ENCODE measurements at regions not wholly inside any gene's neighbourhood (a gene's known extent, or its start where the extent isn't known, plus 50 kb on each side); places are given as distances from the start of the nearest gene placed in this dataset.
A peak's percentile ranks its signal among the peaks of the same experiment; 100 is the strongest.

DNA sequence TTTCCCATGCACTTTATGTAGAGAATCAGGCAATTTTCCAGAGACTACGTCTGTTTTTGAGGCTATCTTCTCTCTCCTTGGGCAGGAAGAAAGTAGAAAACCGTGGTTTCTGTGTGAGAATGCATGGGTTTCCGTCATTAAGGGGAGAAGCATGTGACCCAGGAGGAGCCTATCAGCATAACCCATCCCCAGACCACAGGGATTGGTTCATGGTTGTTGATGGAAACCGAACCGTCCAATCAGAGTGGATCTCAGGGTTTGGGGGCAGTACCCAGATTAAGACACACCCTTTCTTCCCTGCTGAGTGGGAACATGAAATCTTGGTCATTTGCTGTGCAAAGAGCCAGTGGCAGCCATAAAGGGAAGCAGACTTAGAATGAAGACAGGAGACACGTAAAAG, 517.8 kb downstream of the MN1 start:
- no peaks in the 10 kb centered on the region for H3K4me1 ChIP-seq (ENCODE audit: control insufficient read depth, insufficient read depth, low read length)
- no peak overlapping the region for H3K4me3 ChIP-seq (ENCODE audit: low read length)
- peaks cover 42% of the 10 kb centered on the region for H3K27me3 ChIP-seq (ENCODE audit: control insufficient read depth, insufficient read depth, low read length)
- no peak overlapping the region for H3K9ac ChIP-seq (ENCODE audit: low read depth, low read length)
- no peaks in the 10 kb centered on the region for H3K9me3 ChIP-seq (replicated peaks; ENCODE audit: low read length)
- H3K4me2 ChIP-seq (ENCODE audit: low read length) = no peak overlapping the region
- H3K36me3 ChIP-seq (ENCODE audit: insufficient read depth, low read length) = no peaks in the 10 kb centered on the region

DNA sequence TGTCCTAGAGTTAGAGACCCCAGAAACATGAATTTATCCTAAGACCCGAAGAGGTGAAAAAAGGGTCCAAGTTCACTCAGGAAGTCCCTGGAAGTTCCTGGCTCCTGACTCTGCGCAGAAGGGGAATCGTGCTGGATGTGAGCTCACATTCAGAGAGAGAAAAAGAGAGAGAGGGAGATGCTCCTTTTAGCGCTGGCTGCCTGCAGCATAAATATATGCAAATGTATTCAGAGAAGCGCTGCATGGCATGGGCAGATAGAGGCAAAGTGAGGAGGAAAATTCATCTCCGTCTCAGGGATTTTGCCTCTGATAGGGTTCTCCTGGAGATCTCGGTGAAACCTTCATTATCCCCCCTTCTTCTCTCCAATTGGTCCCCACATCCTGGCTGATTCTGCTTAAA, 517.2 kb downstream of the MN1 start:
- Histone ChIP-seq H3K4me1 (ENCODE audit: control insufficient read depth, insufficient read depth, low read length) (no peaks in the 10 kb centered on the region), H3K9ac (ENCODE audit: low read depth, low read length) (no peak overlapping the region), H3K4me3 (ENCODE audit: low read length) (no peak overlapping the region), H3K9me3 (replicated peaks; ENCODE audit: low read length) (no peaks in the 10 kb centered on the region), H3K4me2 (ENCODE audit: low read length) (no peak overlapping the region), H3K27me3 (ENCODE audit: control insufficient read depth, insufficient read depth, low read length) (peaks cover 45% of the 10 kb centered on the region), H3K36me3 (ENCODE audit: insufficient read depth, low read length) (no peaks in the 10 kb centered on the region)

- Histone ChIP-seq H3K36me3 (ENCODE audit: insufficient read depth, low read length) (no peaks in the 10 kb centered on the region), H3K4me2 (ENCODE audit: low read length) (no peak overlapping the region), H3K4me1 (ENCODE audit: control insufficient read depth, insufficient read depth, low read length) (no peaks in the 10 kb centered on the region), H3K9me3 (replicated peaks; ENCODE audit: low read length) (no peaks in the 10 kb centered on the region), H3K4me3 (ENCODE audit: low read length) (no peak overlapping the region), H3K9ac (ENCODE audit: low read depth, low read length) (no peak overlapping the region), H3K27me3 (ENCODE audit: control insufficient read depth, insufficient read depth, low read length) (peaks cover 54% of the 10 kb centered on the region)
Observed at GRCh38 chr22:27286711-27287110, 514.8 kb downstream of the MN1 start.

DNA sequence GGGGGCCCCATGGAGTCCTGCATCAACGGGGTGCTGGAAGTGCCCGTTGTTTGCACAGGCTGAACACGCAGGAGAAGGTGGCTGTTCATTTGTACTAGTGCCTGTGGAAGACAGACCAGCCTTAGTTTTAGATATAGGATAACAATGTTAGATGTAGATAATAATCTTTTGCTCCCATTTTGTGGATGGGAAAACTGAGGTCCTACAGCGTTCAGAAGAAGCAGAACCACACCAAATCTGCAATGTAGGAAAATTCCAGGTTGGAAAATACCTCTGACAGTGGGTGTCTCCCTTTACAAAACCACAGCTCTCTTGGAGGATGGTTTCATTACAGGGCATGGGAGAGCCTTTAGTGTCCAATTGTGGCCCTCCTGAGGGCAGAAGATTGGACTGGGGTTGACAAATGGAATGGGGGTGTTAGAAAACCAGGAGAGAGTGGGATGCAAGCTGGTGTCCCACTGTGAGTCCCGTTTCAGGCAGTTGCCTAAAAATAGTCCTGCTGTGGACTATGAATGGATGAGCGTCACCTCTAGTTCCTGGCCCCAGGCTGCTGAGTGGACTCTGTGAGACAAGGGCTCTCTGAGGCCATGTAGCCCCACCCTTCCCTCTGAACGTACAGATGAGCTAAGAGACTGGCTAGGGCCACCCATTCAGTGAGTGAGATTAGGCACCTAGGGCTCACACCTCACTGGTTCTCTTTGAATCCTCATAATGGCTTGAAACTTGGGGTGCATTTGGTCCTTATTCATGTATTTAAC, 508.8 kb downstream of the MN1 start:
- Histone ChIP-seq H3K4me1 (ENCODE audit: control insufficient read depth, insufficient read depth, low read length) (peaks cover 2% of the 10 kb centered on the region), H3K4me2 (ENCODE audit: low read length) (no peak overlapping the region), H3K9ac (ENCODE audit: low read depth, low read length) (no peak overlapping the region), H3K9me3 (replicated peaks; ENCODE audit: low read length) (no peaks in the 10 kb centered on the region), H3K27me3 (ENCODE audit: control insufficient read depth, insufficient read depth, low read length) (peaks cover 86% of the 10 kb centered on the region), H3K4me3 (ENCODE audit: low read length) (no peak overlapping the region), H3K36me3 (ENCODE audit: insufficient read depth, low read length) (no peaks in the 10 kb centered on the region)

- no peak overlapping the region for H3K4me3 ChIP-seq (ENCODE audit: low read length)
- H3K36me3 ChIP-seq (ENCODE audit: insufficient read depth, low read length) = no peaks in the 10 kb centered on the region
- no peaks in the 10 kb centered on the region for H3K9me3 ChIP-seq (replicated peaks; ENCODE audit: low read length)
- no peak overlapping the region for H3K4me2 ChIP-seq (ENCODE audit: low read length)
- H3K9ac ChIP-seq (ENCODE audit: low read depth, low read length) = no peak overlapping the region
- peaks cover 82% of the 10 kb centered on the region for H3K27me3 ChIP-seq (ENCODE audit: control insufficient read depth, insufficient read depth, low read length)
- peaks cover 8% of the 10 kb centered on the region for H3K4me1 ChIP-seq (ENCODE audit: control insufficient read depth, insufficient read depth, low read length)
Observed at GRCh38 chr22:27293721-27294445, 507.7 kb downstream of the MN1 start.

DNA sequence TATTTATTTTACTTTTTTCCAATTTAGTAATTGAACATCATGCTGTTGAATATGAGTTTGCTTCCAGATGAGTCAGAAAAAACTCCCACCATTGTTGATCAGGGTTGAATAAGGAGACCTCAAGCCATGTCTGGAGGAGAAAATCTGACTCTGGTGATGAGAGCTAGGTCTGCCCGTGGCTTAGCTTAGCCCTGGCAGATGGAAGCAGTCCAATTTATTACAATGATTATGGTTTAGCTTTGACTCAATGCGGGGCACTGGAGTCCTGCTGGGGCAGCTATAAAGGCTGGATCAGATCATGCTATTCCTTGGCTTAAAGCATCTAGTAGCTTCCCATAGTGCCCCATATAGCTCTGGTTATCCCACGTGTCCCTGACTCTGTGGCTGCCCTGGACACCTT, 506.5 kb downstream of the MN1 start:
- H3K27me3 ChIP-seq (ENCODE audit: control insufficient read depth, insufficient read depth, low read length) = peaks cover 78% of the 10 kb centered on the region

GRCh38 chr22:27295605-27296004, 506.0 kb downstream of the MN1 start:
- Histone ChIP-seq H3K36me3 (ENCODE audit: insufficient read depth, low read length) (no peaks in the 10 kb centered on the region), H3K4me1 (ENCODE audit: control insufficient read depth, insufficient read depth, low read length) (peaks cover 15% of the 10 kb centered on the region), H3K9ac (ENCODE audit: low read depth, low read length) (no peak overlapping the region), H3K4me2 (ENCODE audit: low read length) (no peak overlapping the region), H3K4me3 (ENCODE audit: low read length) (no peak overlapping the region), H3K9me3 (replicated peaks; ENCODE audit: low read length) (no peaks in the 10 kb centered on the region), H3K27me3 (ENCODE audit: control insufficient read depth, insufficient read depth, low read length) (peaks cover 74% of the 10 kb centered on the region)

More for the DNA sequence above, 506.5 kb downstream of the MN1 start:
- H3K4me2 ChIP-seq (ENCODE audit: low read length) = no peak overlapping the region
- no peaks in the 10 kb centered on the region for H3K9me3 ChIP-seq (replicated peaks; ENCODE audit: low read length)
- no peak overlapping the region for H3K9ac ChIP-seq (ENCODE audit: low read depth, low read length)
- H3K36me3 ChIP-seq (ENCODE audit: insufficient read depth, low read length) = no peaks in the 10 kb centered on the region
- H3K4me3 ChIP-seq (ENCODE audit: low read length) = no peak overlapping the region
- peaks cover 15% of the 10 kb centered on the region for H3K4me1 ChIP-seq (ENCODE audit: control insufficient read depth, insufficient read depth, low read length)

GRCh38 chr22:27296091-27296675, 505.4 kb downstream of the MN1 start:
- H3K27me3 ChIP-seq (ENCODE audit: control insufficient read depth, insufficient read depth, low read length) = peaks cover 71% of the 10 kb centered on the region
- no peak overlapping the region for H3K4me3 ChIP-seq (ENCODE audit: low read length)
- H3K4me1 ChIP-seq (ENCODE audit: control insufficient read depth, insufficient read depth, low read length) = peaks cover 15% of the 10 kb centered on the region
- no peaks in the 10 kb centered on the region for H3K36me3 ChIP-seq (ENCODE audit: insufficient read depth, low read length)
- no peak overlapping the region for H3K9ac ChIP-seq (ENCODE audit: low read depth, low read length)
- no peak overlapping the region for H3K4me2 ChIP-seq (ENCODE audit: low read length)
- H3K9me3 ChIP-seq (replicated peaks; ENCODE audit: low read length) = no peaks in the 10 kb centered on the region

DNA sequence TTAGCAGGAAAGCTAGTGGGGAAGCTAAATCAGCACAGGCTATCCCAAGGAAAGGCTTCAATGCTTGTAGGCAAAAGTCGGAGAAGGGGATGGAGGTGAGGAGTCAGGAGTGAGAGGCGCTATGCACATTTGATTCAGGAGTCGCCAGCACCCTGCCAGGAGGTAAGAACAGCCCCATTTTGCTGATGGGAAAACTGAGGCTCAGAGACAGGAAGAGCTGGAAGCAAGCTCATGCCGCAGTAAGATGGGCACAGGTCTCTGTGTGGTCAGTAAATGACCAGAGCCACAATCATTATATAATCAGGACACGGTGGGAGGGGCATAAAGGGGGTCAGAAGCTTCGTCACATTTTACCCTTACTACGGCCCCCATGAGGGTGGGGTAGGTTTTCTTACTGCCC, 504.4 kb downstream of the MN1 start:
- Histone ChIP-seq H3K36me3 (ENCODE audit: insufficient read depth, low read length) (no peaks in the 10 kb centered on the region), H3K27me3 (ENCODE audit: control insufficient read depth, insufficient read depth, low read length) (peaks cover 67% of the 10 kb centered on the region), H3K4me1 (ENCODE audit: control insufficient read depth, insufficient read depth, low read length) (peaks cover 15% of the 10 kb centered on the region), H3K9me3 (replicated peaks; ENCODE audit: low read length) (no peaks in the 10 kb centered on the region), H3K9ac (ENCODE audit: low read depth, low read length) (no peak overlapping the region), H3K4me2 (ENCODE audit: low read length) (no peak overlapping the region), H3K4me3 (ENCODE audit: low read length) (no peak overlapping the region)

DNA sequence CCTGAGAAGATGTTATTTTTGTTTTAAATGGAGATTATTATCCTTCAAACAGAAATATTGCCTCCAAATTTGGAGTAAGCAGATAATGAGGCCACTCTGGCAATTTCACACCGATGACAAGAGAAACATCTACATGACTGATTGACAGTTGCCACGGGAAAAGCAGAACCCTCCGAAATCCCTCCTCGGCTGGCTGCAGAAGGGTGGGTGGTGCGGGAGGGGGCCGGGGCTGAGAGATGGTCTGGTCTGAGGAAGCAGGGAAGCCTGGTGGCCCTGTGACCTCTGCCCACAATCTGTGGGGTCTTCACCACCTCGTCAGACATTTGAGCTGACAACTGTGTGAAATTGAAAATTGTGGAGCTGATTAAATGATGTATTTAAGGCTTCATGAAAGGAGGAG, 503.2 kb downstream of the MN1 start:
- Histone ChIP-seq H3K36me3 (ENCODE audit: insufficient read depth, low read length) (no peaks in the 10 kb centered on the region), H3K9me3 (replicated peaks; ENCODE audit: low read length) (no peaks in the 10 kb centered on the region), H3K4me1 (ENCODE audit: control insufficient read depth, insufficient read depth, low read length) (peaks cover 15% of the 10 kb centered on the region), H3K4me2 (ENCODE audit: low read length) (no peak overlapping the region), H3K27me3 (ENCODE audit: control insufficient read depth, insufficient read depth, low read length) (peaks cover 61% of the 10 kb centered on the region), H3K4me3 (ENCODE audit: low read length) (no peak overlapping the region), H3K9ac (ENCODE audit: low read depth, low read length) (no peak overlapping the region)

DNA sequence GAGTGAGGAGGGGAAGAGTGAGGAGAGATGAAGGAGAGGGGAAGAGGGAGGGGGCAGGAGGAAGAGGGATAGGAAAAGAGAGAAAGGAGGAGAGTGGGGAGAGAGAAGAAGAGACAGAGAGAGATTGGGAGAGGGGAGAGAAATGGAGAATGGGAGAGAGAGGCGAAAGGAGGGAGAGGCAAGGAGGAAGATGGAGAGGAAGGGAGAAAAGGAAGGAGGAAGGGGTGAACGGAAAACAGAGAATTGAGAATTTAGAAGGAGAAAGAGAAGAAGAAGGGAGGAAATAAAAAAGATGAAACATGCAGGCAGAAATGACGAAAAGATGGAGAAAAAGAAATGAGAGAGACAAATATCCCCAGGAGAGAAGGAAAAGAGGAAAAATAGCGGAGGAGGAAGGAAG, 502.8 kb downstream of the MN1 start:
- Histone ChIP-seq H3K36me3 (ENCODE audit: insufficient read depth, low read length) (no peaks in the 10 kb centered on the region), H3K4me3 (ENCODE audit: low read length) (no peak overlapping the region), H3K27me3 (ENCODE audit: control insufficient read depth, insufficient read depth, low read length) (peaks cover 62% of the 10 kb centered on the region), H3K4me1 (ENCODE audit: control insufficient read depth, insufficient read depth, low read length) (peaks cover 15% of the 10 kb centered on the region), H3K9me3 (replicated peaks; ENCODE audit: low read length) (no peaks in the 10 kb centered on the region), H3K4me2 (ENCODE audit: low read length) (peak overlapping the region; percentile 70), H3K9ac (ENCODE audit: low read depth, low read length) (no peak overlapping the region)

Measured in skeletal muscle satellite cell (primary cell).